ENCODE measurements at regions not wholly inside any gene's neighbourhood (a gene's known extent, or its start where the extent isn't known, plus 50 kb on each side); places are given as distances from the start of the nearest gene placed in this dataset.

GRCh38 chr9:82332018-82332773, 343.6 kb downstream of the SPATA31D1 start:
- no peak for DNase-seq

- DNase-seq: peak; percentile 23
Measured at GRCh38 chr9:82332774-82333152, 344.2 kb downstream of the SPATA31D1 start.

- DNase-seq: no peak
Measured at GRCh38 chr9:82333671-82334070, 345.1 kb downstream of the SPATA31D1 start.

- DNase-seq: no peak
Measured at GRCh38 chr9:82334286-82334685, 345.7 kb downstream of the SPATA31D1 start.

- no peak for DNase-seq
Measured at GRCh38 chr9:82337351-82337750, 348.8 kb downstream of the SPATA31D1 start.

- no peak for DNase-seq
Measured at GRCh38 chr9:82342046-82342445, 353.5 kb downstream of the SPATA31D1 start.

GRCh38 chr9:82346040-82346439, 357.5 kb downstream of the SPATA31D1 start:
- DNase-seq: no peak

- DNase-seq: no peak
Measured at GRCh38 chr9:82353631-82354278, 365.2 kb downstream of the SPATA31D1 start.

GRCh38 chr9:82354279-82354659, 365.7 kb downstream of the SPATA31D1 start:
- no peak for DNase-seq

- DNase-seq: no peak
Measured at GRCh38 chr9:82356131-82356530, 367.6 kb downstream of the SPATA31D1 start.

- DNase-seq: no peak
Measured at GRCh38 chr9:82356871-82357270, 368.3 kb downstream of the SPATA31D1 start.

- no peak for DNase-seq
Measured at GRCh38 chr9:82363198-82363597, 374.6 kb downstream of the SPATA31D1 start.

- no peak for DNase-seq
Measured at GRCh38 chr9:82363682-82364081, 375.1 kb downstream of the SPATA31D1 start.

- DNase-seq: no peak
Measured at GRCh38 chr9:82367016-82367415, 378.4 kb downstream of the SPATA31D1 start.

GRCh38 chr9:82367929-82368328, 379.4 kb downstream of the SPATA31D1 start:
- DNase-seq: no peak

- no peak for DNase-seq
Measured at GRCh38 chr9:82369251-82369945, 380.8 kb downstream of the SPATA31D1 start.

GRCh38 chr9:82375041-82375440, 386.5 kb downstream of the SPATA31D1 start:
- DNase-seq: no peak

GRCh38 chr9:82376677-82377232, 388.2 kb downstream of the SPATA31D1 start:
- no peak for DNase-seq

- DNase-seq: no peak
Measured at GRCh38 chr9:82382887-82383616, 394.5 kb downstream of the SPATA31D1 start.

- DNase-seq: no peak
Measured at GRCh38 chr9:82385633-82386032, 397.1 kb downstream of the SPATA31D1 start.

- DNase-seq: no peak
Measured at GRCh38 chr9:82397534-82397933, 409.0 kb downstream of the SPATA31D1 start.

GRCh38 chr9:82404196-82404870, 415.8 kb downstream of the SPATA31D1 start:
- no peak for DNase-seq
